Neuronal stem cell (in vitro differentiated cells): ENCODE measurements at regions not wholly inside any gene's neighbourhood (a gene's known extent, or its start where the extent isn't known, plus 50 kb on each side); places are given as distances from the start of the nearest gene placed in this dataset.

Experiments
- DNase-seq: peaks from one replicate; pipeline ENCODE4 v3.0.0-alpha.2; 2013; ENCODE audit warnings: low spot score
- H2AFZ ChIP-seq: one replicate; pipeline ENCODE4 v1.6.1; 2013; ENCODE audit warnings: mild to moderate bottlenecking, low read length, inconsistent platforms
- H2AK5ac ChIP-seq: 2 replicates; pipeline ENCODE4 v1.6.1; 2013; ENCODE audit warnings: low read depth, mild to moderate bottlenecking, inconsistent platforms, low read length, moderate library complexity, mixed read lengths
- H2BK120ac ChIP-seq: 2 replicates; pipeline ENCODE4 v1.6.1; 2013; ENCODE audit warnings: low read depth, mild to moderate bottlenecking, inconsistent platforms, low read length, moderate library complexity, mixed read lengths
- H2BK12ac ChIP-seq: one replicate; pipeline ENCODE4 v1.6.1; 2013; ENCODE audit warnings: low read length, inconsistent platforms
- H2BK15ac ChIP-seq: 2 replicates; pipeline ENCODE4 v1.6.1; 2013; ENCODE audit warnings: mild to moderate bottlenecking, low read length, inconsistent platforms, mixed read lengths
- H2BK5ac ChIP-seq: one replicate; pipeline ENCODE4 v1.6.1; 2013; ENCODE audit warnings: inconsistent platforms, mild to moderate bottlenecking, low read length, moderate library complexity
- H3K14ac ChIP-seq: one replicate; pipeline ENCODE4 v1.6.1; 2013; ENCODE audit warnings: low read length, inconsistent platforms
- H3K18ac ChIP-seq: 2 replicates; pipeline ENCODE4 v1.6.1; 2013; ENCODE audit warnings: low read length, inconsistent platforms
- H3K23ac ChIP-seq: 2 replicates; pipeline ENCODE4 v1.6.1; 2013; ENCODE audit warnings: low read depth, mild to moderate bottlenecking, mixed read lengths, low read length, inconsistent platforms; ENCODE audit not compliant: poor library complexity
- H3K27ac ChIP-seq: replicated peaks from 3 replicates; pipeline ENCODE4 v1.5.1; 2013; ENCODE audit warnings: low read length, inconsistent platforms
- H3K27me3 ChIP-seq, 3 experiments: 2 replicates each; pipeline ENCODE4 v1.6.1; 2013; ENCODE audit warnings: low read length in 3 of 3, mild to moderate bottlenecking in 2 of 3, inconsistent platforms in 1 of 3, low read depth in 1 of 3, mixed read lengths in 1 of 3, moderate library complexity in 1 of 3; ENCODE audit not compliant: control insufficient read depth in 3 of 3, insufficient read depth in 3 of 3
- H3K36me3 ChIP-seq, 2 donors: replicated peaks in 1 of 2; 2 replicates each; pipeline ENCODE4 v1.6.1; 2013; ENCODE audit warnings: low read length in 2 of 2; ENCODE audit not compliant: control insufficient read depth in 2 of 2, insufficient read depth in 2 of 2
- H3K4ac ChIP-seq: 2 replicates; pipeline ENCODE4 v1.6.1; 2013; ENCODE audit warnings: inconsistent platforms, mild to moderate bottlenecking, low read length, moderate library complexity
- H3K4me1 ChIP-seq, 2 donors: 1 replicate in 1 of 2; 2 replicates in 1 of 2; pipeline ENCODE4 v1.6.1; 2013; ENCODE audit warnings: low read length in 2 of 2, low read depth in 1 of 2; ENCODE audit not compliant: control insufficient read depth in 2 of 2, insufficient read depth in 1 of 2
- H3K4me2 ChIP-seq: one replicate; pipeline ENCODE4 v1.6.1; 2013; ENCODE audit warnings: mild to moderate bottlenecking, low read length, inconsistent platforms; ENCODE audit not compliant: insufficient read depth, poor library complexity, severe bottlenecking
- H3K4me3 ChIP-seq, 2 donors: 2 replicates each; pipeline ENCODE4 v1.5.1; 2013; ENCODE audit warnings: low read length in 2 of 2, mild to moderate bottlenecking in 2 of 2, inconsistent platforms in 1 of 2, moderate library complexity in 1 of 2
- H3K79me1 ChIP-seq: one replicate; pipeline ENCODE4 v1.6.1; 2013; ENCODE audit warnings: low read depth, mild to moderate bottlenecking, inconsistent platforms, low read length, moderate library complexity
- H3K9ac ChIP-seq: one replicate; pipeline ENCODE4 v1.6.1; 2013; ENCODE audit warnings: mild to moderate bottlenecking, low read depth, low read length, inconsistent platforms; ENCODE audit not compliant: poor library complexity
- H3K9me3 ChIP-seq, 2 donors: replicated peaks in 1 of 2; 2 replicates each; pipeline versions ENCODE3 to v1.6.1; 2013; ENCODE audit warnings: low read length in 2 of 2, mild to moderate bottlenecking in 2 of 2, inconsistent platforms in 1 of 2, low read depth in 1 of 2, mixed read lengths in 1 of 2, moderate library complexity in 1 of 2; ENCODE audit not compliant: control insufficient read depth in 2 of 2, insufficient read depth in 1 of 2
- H4K8ac ChIP-seq: one replicate; pipeline ENCODE4 v1.6.1; 2013; ENCODE audit warnings: low read depth, mild to moderate bottlenecking, inconsistent platforms, low read length, moderate library complexity
- H4K91ac ChIP-seq: one replicate; pipeline ENCODE4 v1.6.1; 2013; ENCODE audit warnings: low read length, low read depth, mild to moderate bottlenecking, inconsistent platforms; ENCODE audit not compliant: poor library complexity
- WGBS, 2 donors: extraction: QIAGEN DNeasy Blood & Tissue Kit; methylation state at CpG; one replicate each; pipeline ENCODE4 v1.1.7; 2013; ENCODE audit warnings: missing lambda C conversion rate in 2 of 2, mixed read lengths in 1 of 2; ENCODE audit not compliant: insufficient read length in 2 of 2, insufficient replicate concordance in 1 of 2; ENCODE audit errors: extremely low coverage in 2 of 2; 5-methylcytosine and 5-hydroxymethylcytosine counted together

DNA sequence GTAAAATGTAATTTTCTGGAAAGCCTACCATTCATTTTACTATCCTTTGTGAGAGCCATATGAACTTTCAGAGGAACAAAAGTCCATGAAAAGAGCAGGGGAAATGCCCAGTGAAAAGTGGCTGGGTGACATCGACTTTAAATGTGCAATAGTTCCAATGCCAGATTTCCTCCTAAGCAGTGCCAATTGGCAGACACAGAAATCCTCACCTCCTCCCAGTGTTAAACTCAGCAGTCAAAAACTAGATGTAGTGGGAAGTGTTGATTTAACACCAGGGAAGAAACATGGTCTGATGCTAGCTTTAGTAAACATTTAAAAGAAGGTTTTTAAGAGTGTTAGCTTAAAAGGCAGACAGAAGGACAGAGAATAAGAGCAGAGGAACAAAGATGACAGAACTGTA is 2055.2 kb downstream of the MAT2B start:
- Histone ChIP-seq H3K79me1 (no peaks in the 10 kb centered on the region), H2BK12ac (no peak overlapping the region), H2BK120ac (no peak overlapping the region), H3K18ac (no peak overlapping the region), H3K4ac (no peak overlapping the region), H3K27me3 (no peaks in the 10 kb centered on the region), H3K4me3 (no peak overlapping the region), H4K8ac (no peak overlapping the region), H3K27ac (no peak overlapping the region), H2BK15ac (no peak overlapping the region), H3K9ac (no peak overlapping the region), H2AK5ac (no peak overlapping the region), H3K9me3 (no peaks in the 10 kb centered on the region), H3K4me1 (peaks cover 2 to 3% of the 10 kb centered on the region in 2 donors), H3K4me2 (no peak overlapping the region), H3K36me3 (no peaks in the 10 kb centered on the region), H3K14ac (no peak overlapping the region), H3K23ac (no peak overlapping the region), H2BK5ac (no peak overlapping the region), H2AFZ (no peak overlapping the region), H4K91ac (no peak overlapping the region)
- no peak for DNase-seq
- no CpG with 5 or more reads among the region's 1 CpG for WGBS, 2 donors

DNA sequence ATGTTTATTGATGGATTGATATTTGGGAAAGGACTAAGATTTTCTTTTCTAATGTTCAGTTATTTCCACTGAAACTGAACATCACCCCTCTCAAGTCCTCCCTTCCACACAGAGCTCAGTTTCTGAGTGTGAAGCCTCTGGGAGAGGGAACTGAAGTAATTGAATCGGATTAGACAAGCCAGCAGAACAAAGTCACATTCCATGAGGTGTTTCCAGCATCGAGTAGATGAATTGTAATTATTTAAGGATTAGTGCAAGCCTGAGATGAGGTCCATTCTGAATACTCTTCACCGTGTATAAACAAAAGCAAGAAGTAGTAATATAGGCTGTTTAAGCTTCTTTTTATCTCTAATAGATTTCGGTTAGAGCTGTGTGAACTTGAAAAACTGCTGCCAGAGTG is 2060.5 kb downstream of the MAT2B start:
- no peak overlapping the region for H2BK12ac ChIP-seq
- no CpG with 5 or more reads among the region's 4 CpGs for WGBS, 2 donors
- H3K27ac ChIP-seq: peak overlapping the region; percentile 62
- no peak overlapping the region for H3K18ac ChIP-seq
- H3K79me1 ChIP-seq: no peaks in the 10 kb centered on the region
- no peak overlapping the region for H3K4ac ChIP-seq
- peaks cover 4 to 11% of the 10 kb centered on the region in 2 donors for H3K9me3 ChIP-seq
- H3K14ac ChIP-seq: no peak overlapping the region
- peak overlapping the region; percentile 36 for H2AFZ ChIP-seq
- DNase-seq: peak; percentile 48
- H2AK5ac ChIP-seq: no peak overlapping the region
- no peak overlapping the region for H2BK5ac ChIP-seq
- H2BK15ac ChIP-seq: no peak overlapping the region
- no peak overlapping the region for H4K8ac ChIP-seq
- no peak overlapping the region for H3K4me3 ChIP-seq
- H2BK120ac ChIP-seq: no peak overlapping the region
- no peaks in the 10 kb centered on the region for H3K27me3 ChIP-seq
- H3K23ac ChIP-seq: no peak overlapping the region
- no peaks in the 10 kb centered on the region for H3K36me3 ChIP-seq
- no peak overlapping the region for H4K91ac ChIP-seq
- H3K4me1 ChIP-seq: peaks cover 3 to 5% of the 10 kb centered on the region in 2 donors
- no peak overlapping the region for H3K4me2 ChIP-seq
- no peak overlapping the region for H3K9ac ChIP-seq

DNA sequence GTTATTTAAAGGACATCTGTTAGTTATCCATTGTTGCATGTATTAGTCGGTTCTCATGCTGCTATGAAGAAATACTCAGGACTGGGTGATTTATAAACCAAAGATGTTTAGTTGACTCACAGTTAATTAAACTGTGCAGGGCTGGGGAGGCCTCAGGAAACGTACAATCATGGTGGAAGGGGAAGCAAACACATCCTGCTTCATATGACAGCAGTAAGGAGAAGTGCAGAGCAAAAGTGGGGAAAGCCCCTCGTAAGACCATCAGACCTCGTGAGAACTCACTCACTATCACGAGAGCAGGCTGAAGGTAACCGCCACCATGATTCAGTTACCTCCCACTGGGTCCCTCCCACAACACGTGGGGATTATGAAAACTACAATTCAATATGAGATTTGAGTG is 2064.1 kb downstream of the MAT2B start:
- no peak for DNase-seq

DNA sequence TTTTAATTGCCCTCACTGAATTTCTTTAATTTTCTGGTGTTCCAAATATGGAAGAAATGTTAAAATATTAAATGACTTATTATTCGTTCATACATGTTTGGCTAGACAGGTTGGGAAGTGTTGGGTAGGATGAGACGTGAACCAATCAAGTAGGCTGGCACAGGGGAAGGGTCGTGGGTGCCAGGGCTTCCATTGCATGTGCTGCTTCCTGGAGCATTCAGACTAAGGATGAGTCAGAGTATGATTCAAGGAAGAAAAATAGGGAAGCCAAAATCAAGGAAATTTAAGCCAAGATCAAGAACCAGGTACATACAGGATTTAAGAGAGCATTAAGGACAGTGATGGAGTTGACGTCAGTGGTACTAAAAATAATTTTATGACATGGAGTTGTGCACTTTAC is 2068.0 kb downstream of the MAT2B start:
- H3K4me1 ChIP-seq: no peaks in the 10 kb centered on the region
- H2AFZ ChIP-seq: no peak overlapping the region
- no peak overlapping the region for H3K4me3 ChIP-seq
- H3K23ac ChIP-seq: no peak overlapping the region
- no peak overlapping the region for H4K8ac ChIP-seq
- no peaks in the 10 kb centered on the region for H3K79me1 ChIP-seq
- H2BK12ac ChIP-seq: no peak overlapping the region
- WGBS, 2 donors: no CpG with 5 or more reads among the region's 4 CpGs
- no peak overlapping the region for H2BK120ac ChIP-seq
- H2BK15ac ChIP-seq: no peak overlapping the region
- no peak overlapping the region for H2BK5ac ChIP-seq
- H3K36me3 ChIP-seq: no peaks in the 10 kb centered on the region
- peaks cover 6 to 12% of the 10 kb centered on the region in 2 donors for H3K9me3 ChIP-seq
- H3K9ac ChIP-seq: no peak overlapping the region
- H3K18ac ChIP-seq: no peak overlapping the region
- H2AK5ac ChIP-seq: no peak overlapping the region
- H3K4ac ChIP-seq: no peak overlapping the region
- no peak overlapping the region for H4K91ac ChIP-seq
- H3K4me2 ChIP-seq: no peak overlapping the region
- H3K14ac ChIP-seq: no peak overlapping the region
- no peak overlapping the region for H3K27ac ChIP-seq
- DNase-seq: no peak
- no peaks in the 10 kb centered on the region for H3K27me3 ChIP-seq

More for the DNA sequence above, 2064.1 kb downstream of the MAT2B start:
- no peak overlapping the region for H3K18ac ChIP-seq
- no peaks in the 10 kb centered on the region for H3K36me3 ChIP-seq
- H2BK12ac ChIP-seq: peak overlapping the region; percentile 81
- no peak overlapping the region for H3K4me3 ChIP-seq
- WGBS, 2 donors: no CpG with 5 or more reads among the region's 7 CpGs
- H2AFZ ChIP-seq: no peak overlapping the region
- H3K23ac ChIP-seq: no peak overlapping the region
- no peak overlapping the region for H2AK5ac ChIP-seq
- H3K9ac ChIP-seq: no peak overlapping the region
- H2BK120ac ChIP-seq: no peak overlapping the region
- peaks cover 3 to 5% of the 10 kb centered on the region in 2 donors for H3K4me1 ChIP-seq
- no peak overlapping the region for H3K4ac ChIP-seq
- H3K4me2 ChIP-seq: no peak overlapping the region
- H2BK15ac ChIP-seq: no peak overlapping the region
- H2BK5ac ChIP-seq: no peak overlapping the region
- no peak overlapping the region for H3K14ac ChIP-seq
- H3K79me1 ChIP-seq: no peaks in the 10 kb centered on the region
- H4K91ac ChIP-seq: no peak overlapping the region
- no peaks in the 10 kb centered on the region for H3K27me3 ChIP-seq
- H3K9me3 ChIP-seq: peaks cover 6 to 12% of the 10 kb centered on the region in 2 donors
- H4K8ac ChIP-seq: no peak overlapping the region
- no peak overlapping the region for H3K27ac ChIP-seq
